Astrocyte of the cerebellum (primary cell): ENCODE measurements at regions not wholly inside any gene's neighbourhood (a gene's known extent, or its start where the extent isn't known, plus 50 kb on each side); places are given as distances from the start of the nearest gene placed in this dataset.

Experiments used
- DNase-seq: peaks from one replicate; pipeline ENCODE4 v3.0.0-alpha.2; 2011; ENCODE audit warnings: low read depth
- H3K4me3 ChIP-seq: 2 replicates; pipeline ENCODE4 v1.5.1; 2011; ENCODE audit warnings: mild to moderate bottlenecking, low read depth, low read length, moderate library complexity
- in situ Hi-C: cut with HindIII; loops from 2 replicates; pipeline ENCODE4 v1.10.0; 2017; ENCODE audit warnings: low sequenced_read_pairs
- TF ChIP-seq, protein P1 (sequence below): IDR thresholded peaks from 2 replicates; pipeline ENCODE4 v1.5.1; 2012; ENCODE audit warnings: low read length, low read depth, moderate library complexity, mild to moderate bottlenecking; ENCODE audit errors: missing control alignments

DNA sequence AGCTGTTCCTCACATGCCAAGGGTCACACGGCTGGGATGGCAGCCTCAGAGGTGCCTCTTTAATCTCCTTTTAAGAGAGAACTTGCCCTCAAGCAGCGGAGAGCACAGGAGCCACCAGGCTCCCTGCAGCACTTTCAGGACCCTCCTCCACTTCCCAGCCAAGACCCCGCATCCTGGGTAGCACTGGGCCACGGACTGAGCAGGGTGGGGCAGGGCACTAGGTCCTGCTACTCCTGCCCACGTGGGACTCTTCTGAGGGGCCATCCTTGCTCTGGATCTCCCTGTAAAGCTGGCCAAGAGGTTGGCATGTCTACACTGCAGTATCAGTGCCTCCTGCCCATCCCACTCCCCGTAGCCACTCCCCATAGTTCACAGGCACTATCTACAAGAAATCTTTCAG, 175.3 kb upstream of the GLI2 start:
- H3K4me3 ChIP-seq = no peak overlapping the region
- no peak for DNase-seq
- TF ChIP-seq, protein P1, sequence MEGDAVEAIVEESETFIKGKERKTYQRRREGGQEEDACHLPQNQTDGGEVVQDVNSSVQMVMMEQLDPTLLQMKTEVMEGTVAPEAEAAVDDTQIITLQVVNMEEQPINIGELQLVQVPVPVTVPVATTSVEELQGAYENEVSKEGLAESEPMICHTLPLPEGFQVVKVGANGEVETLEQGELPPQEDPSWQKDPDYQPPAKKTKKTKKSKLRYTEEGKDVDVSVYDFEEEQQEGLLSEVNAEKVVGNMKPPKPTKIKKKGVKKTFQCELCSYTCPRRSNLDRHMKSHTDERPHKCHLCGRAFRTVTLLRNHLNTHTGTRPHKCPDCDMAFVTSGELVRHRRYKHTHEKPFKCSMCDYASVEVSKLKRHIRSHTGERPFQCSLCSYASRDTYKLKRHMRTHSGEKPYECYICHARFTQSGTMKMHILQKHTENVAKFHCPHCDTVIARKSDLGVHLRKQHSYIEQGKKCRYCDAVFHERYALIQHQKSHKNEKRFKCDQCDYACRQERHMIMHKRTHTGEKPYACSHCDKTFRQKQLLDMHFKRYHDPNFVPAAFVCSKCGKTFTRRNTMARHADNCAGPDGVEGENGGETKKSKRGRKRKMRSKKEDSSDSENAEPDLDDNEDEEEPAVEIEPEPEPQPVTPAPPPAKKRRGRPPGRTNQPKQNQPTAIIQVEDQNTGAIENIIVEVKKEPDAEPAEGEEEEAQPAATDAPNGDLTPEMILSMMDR = no peak
- in situ Hi-C loops = no loop called here

DNA sequence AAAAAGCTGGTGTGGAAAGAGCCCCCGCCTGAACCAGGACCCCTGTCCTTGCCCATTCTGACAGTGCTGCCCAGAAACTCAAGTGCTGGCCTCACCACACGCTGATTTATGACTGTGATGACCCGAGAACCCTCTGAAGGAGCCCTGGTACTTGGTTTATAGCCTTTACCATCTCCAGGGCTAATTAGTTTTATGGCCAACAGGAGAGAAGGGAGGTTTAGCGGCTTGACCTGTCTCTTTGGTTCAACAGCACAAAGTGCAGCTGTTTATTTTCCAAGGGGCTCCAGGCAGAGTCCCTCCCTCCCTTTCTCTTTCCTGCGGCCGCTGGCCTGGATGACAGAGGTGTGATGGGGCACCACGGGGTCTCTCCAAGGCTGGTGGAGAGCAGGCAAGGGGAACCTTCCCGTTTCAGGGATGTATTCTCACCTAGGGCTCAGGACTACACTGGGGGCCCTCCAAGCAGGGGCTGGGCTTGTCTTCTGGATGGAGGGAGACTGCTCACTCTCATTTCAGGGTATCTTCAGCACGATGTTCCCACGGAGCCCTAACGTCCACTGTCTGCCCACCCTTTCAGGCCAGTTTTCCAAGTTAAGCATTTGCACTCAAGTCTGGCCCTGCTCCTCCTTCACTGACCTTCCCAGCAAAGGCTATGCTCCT, 174.2 kb upstream of the GLI2 start:
- no peak for DNase-seq
- TF ChIP-seq, protein P1 = no peak
- in situ Hi-C loops = no loop called here
- H3K4me3 ChIP-seq = no peak overlapping the region

DNA sequence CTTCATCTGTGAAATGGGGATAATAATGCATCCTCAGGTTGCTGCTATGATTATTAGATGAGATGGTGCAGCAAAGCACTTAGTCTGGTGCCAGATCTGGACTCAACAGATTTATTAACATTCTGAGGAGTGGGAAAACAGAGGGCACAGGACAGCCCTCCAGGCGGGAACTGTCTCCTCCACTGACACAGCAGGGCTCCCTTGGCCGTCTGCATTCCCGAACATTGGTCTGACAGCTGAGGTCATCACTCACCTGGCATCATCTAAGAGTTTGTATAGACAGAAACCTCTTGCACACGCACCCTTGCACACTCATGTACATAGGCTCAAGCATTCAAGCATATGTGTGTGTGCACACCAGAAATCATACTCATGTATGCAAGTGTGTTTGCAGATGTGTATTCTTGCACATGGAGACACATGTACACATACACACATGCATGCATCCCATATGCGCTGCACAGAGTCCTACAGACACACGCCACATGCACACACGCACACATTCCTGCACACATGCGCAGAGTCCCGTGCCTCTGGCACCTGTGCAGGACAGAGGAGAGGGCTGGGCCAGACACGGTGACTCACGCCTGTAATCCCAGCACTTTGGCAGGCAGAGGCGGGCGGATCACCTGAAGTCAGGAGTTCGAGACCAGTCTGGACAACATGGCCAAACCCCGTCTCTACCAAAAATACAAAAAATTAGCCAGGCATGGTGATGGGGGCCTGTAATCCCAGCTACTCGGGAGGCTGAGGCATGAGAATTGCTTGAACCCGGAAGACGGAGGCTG, 173.3 kb upstream of the GLI2 start:
- in situ Hi-C loops = no loop called here
- TF ChIP-seq, protein P1 = no peak
- no peak for DNase-seq
- no peak overlapping the region for H3K4me3 ChIP-seq

DNA sequence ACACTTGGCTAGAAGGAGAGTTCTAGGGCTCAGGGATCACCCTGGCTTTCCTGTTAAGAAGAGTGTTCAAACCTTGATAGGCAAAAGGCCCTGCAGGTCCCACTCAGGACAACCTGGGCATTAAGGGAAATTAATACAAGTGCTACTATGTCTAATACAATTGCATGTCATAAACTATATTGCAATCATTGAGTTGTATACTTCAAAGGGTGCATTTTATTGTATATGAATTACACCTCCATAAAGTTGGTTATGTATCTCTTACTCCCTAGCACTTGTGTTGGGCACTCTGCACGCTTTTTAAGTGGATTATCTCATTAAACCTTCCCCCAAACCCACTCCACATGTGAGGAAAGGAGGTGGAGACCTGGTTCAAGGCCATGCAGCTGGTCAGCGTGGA, 172.1 kb upstream of the GLI2 start:
- in situ Hi-C loops = no loop called here
- TF ChIP-seq, protein P1 = no peak
- no peak for DNase-seq
- no peak overlapping the region for H3K4me3 ChIP-seq

DNA sequence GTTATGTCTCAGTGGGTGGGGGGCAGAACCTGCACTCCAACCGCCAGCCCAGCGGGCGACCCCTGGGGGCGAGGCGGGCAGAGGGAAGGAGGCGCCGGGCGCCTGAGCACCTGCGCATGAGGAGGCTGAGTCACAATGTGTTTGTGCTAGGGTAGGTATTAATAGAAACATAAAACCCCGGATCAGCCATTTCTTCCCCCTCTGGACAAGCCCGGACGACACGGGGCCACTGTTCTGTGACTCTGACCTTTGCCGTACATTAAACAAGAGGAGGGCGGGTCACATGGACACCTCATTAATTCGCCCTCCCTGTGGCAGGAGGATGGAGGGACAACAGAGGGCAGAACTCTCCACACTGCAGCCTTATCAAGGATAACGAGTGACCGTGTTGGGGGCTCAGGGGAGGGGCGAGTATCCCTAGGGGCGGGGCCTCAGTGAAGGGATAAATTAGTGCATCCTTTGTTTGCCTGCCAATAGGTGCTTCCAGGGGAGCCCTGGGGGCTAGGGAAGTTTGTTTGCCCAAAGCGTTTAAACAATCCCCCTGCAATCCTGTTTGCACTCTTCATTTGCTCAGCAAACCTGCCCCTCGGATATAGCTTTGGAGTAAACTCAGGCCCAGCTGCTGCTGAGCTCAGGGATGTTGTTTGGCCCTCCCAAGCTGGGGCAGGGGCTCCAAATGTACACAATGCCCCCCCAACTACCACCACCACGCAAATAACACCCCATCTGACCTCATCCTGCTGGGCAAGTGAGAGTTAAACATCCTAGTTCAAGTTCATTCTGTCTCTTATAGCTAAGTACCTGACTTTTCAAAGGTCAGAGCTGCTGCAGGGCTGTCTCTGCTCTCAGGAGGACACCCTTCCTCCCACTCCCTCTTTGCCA, 171.2 kb upstream of the GLI2 start:
- no peak overlapping the region for H3K4me3 ChIP-seq
- TF ChIP-seq, protein P1 = no peak
- in situ Hi-C loops = no loop called here
- no peak for DNase-seq

DNA sequence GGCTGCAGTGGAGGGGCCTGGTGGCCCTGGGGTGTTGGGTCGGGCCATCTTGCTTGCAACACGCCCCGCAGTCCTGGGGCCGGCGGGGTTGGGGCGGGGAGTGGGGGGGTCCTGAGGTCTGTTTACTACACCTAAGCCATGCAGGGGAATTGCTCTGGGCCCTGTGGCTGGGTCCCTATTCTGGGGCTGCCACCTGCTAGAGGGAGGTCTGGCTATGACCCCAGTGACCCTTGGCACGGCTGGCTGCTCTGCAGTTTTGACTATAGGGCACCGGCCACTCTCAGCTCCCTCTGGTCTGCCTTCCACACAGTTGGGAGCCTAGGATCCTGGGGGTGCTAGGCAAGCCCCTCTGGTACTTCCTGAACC, 170.6 kb upstream of the GLI2 start:
- in situ Hi-C loops = no loop called here
- TF ChIP-seq, protein P1 = no peak
- H3K4me3 ChIP-seq = no peak overlapping the region
- DNase-seq = no peak
